Stimulated activated CD8-positive, alpha-beta memory T cell treated with anti-CD3 and anti-CD28 coated beads, Interleukin-12 subunit alpha, Interleukin-12 subunit beta, amount 100 ng/mL, for 24 hours (primary cell): ENCODE measurements at regions not wholly inside any gene's neighbourhood (a gene's known extent, or its start where the extent isn't known, plus 50 kb on each side); places are given as distances from the start of the nearest gene placed in this dataset.
"Not testable (repeated sequence)": the region's sequence is repeated elsewhere in the genome, so short reads cannot be mapped to it uniquely, and the experiment has no call there.

ENCODE experiments used
- DNase-seq: peaks from one replicate; pipeline ENCODE4 v3.0.0-alpha.2; 2020; ENCODE audit errors: extremely low read depth

DNA sequence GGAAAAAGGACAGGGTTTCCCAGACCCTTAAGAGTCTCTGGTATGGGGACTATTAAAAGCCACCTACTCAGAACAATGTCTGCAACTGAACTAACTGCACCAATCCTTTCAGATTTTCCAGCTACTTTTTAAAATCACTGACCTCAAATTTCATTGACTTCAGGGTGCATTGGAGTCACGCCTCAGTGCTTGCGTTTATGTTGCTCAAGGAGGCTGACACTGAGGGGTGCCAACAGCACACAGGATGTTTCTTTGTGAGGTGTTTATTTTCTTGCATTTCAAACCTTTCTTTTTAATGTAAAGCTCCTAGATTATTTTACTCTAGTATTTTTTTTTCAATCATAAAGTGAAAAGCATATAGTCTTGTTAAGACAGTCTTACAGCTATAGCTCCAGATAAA, 402.0 kb upstream of the SLC35B3 start:
- no peak for DNase-seq

DNA sequence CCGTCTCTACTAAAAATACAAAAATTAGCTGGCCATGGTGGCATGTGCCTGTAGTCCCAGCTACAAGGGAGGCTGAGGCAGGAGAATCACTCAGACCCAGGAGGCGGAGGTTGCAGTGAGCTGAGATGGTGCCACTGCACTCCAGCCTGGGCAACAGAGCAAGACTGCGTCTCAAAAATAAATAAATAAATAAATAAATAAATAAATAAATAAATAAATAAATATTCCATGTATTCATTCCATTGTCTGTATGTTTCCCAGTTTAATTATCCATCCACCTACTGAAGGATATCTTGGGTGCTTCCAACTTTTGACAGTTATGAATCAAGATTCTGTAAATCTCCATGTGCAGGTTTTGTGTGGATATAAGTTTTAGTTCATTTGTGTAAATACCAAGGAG, 397.4 kb upstream of the SLC35B3 start:
- DNase-seq, result not testable (repeated sequence)

DNA sequence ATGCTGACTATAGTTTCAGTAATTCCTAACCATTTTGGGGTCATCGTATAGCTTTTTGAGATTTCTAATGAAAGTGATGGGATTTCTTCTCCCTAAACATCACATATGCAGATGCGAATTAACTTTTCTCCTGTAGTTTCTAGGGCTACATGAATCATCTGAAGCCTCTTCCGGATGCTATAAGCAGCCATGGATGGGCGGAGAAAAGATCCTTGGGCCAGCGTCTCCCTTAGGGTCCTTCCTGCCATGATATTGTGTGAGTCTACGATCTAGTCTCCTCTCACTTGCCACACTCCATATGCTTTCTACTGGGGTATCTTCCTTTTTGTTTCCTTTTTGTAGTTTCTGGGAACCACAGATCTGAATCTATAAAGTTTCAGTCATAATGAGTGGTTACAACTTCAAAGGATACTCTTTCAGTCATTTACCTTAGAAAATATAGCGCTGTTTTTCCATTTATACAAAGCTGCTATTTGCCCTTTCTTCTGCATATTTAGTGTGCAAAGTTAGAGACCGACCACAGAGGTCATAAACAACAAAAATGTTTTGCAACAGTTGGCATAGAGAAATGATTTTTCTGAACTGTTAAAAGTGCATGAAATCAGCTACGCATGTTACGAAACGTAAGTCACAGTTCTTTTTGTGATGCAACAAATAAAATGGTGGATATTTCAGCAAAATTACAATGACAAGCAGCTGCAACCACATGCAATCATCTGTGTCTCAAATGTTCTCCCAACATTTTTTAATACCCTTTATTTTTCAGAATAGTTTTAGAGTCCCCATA, 396.2 kb upstream of the SLC35B3 start:
- no peak for DNase-seq

DNA sequence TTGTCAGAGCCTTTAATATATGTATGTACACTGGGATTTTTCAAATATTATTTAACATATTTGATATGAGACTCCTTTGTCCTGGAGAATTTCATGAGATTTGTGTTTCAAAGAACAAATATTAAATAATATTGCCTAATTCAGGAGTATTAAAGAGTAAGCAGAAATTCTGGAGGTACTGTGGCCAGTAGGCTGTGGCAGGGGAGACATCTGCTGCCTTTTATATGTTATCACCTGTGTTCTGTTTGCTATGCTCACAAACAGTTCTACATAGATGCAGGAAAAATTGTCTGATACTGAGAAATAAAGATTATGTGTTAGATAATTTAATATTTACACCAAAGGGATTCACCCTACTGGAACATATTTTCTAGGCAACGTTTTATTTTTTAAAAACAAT, 395.4 kb upstream of the SLC35B3 start:
- no peak for DNase-seq

DNA sequence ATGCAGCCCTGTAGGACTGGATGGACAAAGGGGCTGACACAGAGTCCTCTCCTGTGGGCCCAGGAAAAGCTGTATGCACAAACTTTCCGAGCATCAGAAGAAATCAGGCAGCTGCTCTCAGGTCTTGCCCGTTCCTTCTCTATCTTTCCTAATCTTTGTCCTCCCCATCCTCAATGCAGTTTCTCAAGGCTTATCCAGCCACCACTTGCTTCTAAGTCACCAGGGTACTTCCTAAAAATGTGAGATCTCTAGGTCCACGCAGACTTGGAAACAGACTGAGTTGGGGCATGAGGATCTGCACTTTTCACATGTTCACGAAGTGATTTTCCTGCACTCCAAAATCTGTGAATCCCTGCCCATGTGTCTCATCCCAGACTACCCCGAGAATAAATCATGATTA, 394.5 kb upstream of the SLC35B3 start:
- DNase-seq, result no peak

DNA sequence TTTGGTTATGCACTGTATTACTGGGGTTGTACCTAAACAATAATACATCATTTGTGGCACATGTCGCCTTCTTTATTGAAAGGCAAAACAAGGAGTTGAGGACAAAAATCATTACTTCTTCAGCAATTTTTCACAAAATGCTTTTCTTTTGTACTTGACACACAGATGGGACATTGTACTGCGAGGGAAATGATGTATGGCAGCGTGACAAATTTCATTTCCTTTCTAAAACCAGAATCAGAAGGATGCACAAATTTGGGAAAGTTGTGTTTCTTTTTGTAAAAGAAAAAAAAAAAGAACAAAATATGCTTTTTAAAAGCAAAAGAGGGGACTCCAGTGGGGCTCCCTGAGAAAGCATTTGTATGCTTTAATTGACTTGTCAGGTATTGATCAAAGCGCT, 394.0 kb upstream of the SLC35B3 start:
- no peak for DNase-seq

DNA sequence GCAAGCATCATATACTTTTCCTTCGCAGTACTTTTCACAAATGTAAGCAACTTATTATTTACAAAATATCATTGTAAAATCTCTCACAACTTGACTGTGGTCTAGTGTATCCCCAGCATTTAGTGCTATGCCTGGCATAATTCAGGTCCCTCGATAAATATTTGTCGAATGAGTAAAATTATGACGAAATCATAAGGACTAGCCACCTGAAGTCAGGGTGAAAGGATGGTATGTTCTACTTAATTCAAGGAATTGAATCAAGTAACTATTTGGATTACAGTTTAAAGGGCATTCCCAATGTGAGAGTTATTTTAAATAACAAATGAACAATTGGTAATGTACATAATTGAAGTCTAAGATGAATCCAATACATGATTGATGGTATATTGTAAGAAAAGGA, 393.0 kb upstream of the SLC35B3 start:
- DNase-seq, result no peak

DNA sequence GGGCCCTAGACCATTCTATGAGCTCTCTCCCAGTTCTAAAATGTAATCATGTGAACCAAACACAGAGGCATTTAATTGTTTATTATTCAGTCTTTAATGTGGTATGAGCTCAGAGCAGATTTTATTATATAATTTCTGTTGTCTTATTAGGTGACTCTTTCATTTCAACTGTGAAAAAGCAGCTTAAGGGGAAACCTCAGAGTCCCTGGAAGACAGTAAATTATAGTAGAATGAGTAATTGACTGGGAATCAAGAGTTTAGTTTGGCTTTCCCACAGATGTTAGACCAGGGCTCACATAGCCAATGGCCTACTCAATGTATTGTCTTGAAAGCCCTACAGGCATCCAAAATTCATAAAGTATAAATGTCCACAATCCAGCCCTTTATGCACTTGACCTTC, 390.4 kb upstream of the SLC35B3 start:
- DNase-seq, result no peak

DNA sequence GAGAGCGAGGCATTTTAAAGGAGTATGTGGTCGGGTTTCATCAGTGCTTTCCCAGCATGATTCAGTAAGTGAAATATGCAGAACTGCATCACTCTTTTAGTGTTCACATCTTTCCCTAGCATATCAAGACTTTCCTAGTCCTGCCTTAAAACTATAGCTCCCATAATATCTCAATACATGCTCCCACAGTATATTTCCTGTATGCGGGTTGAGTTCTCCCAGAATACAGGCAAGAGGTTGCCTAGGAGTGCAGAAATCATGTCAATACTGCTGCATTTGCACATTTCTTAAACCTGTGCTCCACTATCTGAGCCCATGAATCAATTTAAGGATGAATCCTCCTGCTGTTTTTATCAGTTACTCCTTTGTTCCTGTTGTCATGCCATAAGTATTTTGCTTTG, 386.6 kb upstream of the SLC35B3 start:
- no peak for DNase-seq

DNA sequence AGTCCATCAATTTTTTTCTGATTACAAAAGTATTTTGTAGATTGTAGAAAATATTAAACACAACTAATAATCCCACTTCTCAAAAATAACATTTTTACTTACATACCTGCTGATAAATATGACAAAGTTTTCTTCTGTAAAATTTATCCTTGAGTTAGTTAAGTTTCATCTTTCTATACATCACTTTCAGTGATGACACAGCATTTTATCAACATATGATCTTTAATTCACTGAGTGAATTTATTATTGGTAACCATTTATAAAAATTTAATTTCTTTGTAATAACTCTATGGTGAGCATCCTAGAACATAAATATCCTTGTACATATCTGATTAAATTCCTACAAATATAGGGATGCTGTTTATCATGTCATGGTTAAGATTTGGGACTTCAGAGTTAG, 385.0 kb upstream of the SLC35B3 start:
- DNase-seq, result no peak

DNA sequence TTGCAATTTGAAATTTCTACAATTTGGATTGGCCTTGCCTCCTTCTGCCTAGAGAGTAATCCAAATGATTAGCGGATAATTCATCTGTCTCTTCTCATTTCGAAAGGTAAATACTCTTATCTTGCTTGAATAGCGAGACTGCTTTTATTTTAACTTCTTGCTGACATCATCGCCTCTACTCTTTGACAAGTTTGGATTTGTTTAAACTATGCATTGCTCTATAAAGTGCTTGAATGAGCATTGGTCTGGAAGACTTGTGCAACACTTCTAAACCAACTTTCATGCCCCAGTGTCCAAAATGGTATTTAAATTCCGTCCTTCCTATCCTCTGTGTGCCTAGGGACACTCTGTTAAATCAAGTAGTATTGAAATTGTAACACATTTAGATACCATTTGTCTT, 384.1 kb upstream of the SLC35B3 start:
- DNase-seq, result no peak

DNA sequence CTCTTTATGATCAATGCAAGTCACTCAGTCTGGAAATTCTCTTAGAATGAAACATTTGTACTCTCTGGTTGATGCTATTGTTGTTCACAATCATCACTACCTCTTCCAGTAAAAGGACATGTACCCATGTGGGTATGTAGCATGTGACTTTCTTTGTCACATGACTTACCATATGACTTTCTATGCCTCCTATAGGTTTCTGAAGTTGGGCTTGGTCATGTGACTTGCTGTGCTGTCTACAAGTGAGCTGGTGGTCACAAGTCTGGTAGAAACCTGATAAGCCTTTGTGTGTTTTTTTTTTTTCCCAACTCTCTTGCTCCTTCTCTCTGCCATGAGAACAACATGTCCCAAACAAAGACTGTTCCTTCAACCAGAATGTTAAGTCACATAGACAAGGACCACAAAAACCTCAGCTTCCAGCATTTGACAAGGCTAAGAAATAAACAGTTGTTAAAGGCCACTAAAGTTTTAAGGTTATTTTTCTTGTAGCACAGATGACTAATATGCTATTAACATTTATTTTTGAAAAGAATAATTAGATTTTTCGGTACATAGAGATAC, 379.2 kb upstream of the SLC35B3 start:
- no peak for DNase-seq

DNA sequence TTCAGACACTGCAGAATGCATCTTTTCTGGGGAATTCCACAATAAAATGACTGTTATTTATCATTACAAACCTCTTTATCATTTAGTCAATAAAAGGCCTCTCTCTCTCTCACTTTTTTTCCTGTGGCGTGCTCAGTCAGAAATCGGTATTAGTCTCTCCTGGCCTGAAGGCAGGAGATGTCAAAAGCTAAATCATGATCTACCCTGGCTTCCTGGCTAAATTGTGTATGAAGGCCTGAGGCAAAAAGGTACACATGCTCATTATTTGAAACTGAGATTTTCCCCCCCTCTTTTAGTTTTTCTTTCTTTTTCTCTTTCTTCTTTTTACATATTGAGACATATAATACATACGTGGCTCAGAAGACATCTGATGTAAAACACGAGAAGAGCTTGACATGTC, 375.0 kb upstream of the SLC35B3 start:
- no peak for DNase-seq

DNA sequence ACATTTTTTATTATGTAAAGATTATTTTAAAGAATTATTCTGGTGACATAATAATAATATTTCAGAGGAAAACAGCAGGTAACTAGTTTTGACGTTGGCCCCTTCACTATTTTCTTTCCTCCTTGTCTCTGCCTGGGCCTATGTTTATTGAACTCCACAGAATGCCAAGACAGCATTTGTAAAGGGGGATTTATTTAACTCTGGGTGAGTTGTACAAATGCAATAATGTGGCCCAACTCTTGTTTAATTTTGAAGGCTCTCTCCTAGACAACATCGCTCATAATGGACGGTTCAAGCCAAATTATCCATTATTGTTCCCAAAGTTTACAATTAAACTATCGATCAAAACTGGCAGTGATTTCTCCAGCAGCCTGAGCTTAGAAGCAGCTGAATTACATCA, 374.3 kb upstream of the SLC35B3 start:
- DNase-seq, result no peak

DNA sequence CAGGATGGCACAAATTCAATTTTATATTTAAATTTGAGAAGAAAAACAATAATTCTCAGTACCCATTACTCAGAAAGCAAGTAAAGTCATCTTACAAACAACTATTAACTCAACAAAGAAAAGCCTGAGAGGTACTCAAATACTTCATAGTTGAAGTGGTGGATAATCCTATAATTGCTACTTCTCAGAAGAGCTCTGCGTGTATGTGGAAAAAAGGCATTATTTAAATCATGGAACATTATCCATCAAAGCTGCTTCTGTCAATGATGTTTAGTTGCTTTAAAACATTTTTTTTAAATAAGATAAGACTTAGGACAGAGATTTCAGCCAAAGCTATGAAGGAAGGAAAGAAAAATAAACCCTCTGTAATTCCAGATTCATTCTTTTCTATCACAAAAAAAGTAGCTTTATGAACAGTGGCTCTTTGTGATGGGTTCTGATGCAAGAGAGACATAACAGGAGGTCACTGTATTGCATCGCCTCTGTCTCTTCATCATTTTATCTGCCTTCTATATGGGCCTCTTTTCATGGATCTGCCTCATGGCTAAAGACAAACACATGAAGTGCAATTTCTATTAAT, 367.9 kb upstream of the SLC35B3 start:
- DNase-seq, result no peak

DNA sequence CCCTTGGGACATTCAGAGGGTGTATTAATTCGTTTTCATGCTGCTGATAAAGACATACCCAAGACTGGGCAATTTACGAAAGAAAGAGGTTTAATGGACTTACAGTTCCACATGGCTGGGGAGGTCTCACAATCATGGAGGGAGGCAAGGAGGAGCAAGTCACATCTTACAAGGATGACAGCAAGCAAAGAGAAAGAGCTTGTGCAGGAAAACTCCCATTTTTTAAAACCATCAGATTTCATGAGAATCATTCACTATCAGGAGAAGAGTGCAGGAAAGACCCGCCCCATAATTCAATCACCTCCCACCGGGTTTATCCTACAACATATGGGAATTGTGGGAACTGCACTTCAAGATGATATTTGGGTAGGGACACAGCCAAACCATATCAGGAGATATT, 367.1 kb upstream of the SLC35B3 start:
- DNase-seq, result not testable (repeated sequence)

DNA sequence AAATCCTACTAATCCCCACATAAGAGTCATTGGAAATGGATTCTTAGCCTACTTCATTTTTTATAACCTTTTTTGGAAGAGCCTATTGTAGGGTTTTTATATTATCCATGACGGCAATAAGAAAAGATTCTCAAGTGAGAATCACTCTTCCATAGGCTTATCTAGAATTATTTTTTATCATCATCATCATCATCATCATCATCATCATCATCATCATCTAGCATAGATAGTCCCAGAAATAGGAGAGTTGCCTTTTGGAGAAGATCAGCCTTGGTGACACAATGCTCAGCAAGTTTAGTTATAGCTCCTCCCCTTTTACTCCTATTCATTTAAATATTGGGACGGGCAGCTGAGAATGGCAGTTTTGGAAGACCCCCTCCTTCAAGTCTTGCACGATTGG, 359.1 kb upstream of the SLC35B3 start:
- DNase-seq, result no peak

DNA sequence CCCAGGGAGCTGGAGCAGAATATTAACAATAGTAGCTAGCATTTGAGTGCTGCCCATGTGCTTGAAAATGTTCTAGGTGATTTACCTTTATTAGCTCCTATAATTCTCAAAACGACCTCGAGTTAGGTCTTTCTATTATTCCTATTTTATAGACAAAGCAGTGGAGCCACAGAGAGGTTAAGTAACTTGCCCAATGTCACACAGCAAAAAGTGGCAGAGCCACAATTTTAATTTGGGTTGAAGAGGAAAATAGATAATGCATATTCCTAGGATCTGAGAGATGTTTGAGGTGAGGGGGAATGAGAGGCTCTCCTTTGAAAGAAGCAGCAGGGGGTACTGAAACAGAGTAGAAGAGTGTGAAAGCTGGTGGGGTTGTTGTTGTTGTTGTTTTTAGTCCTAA, 354.5 kb upstream of the SLC35B3 start:
- no peak for DNase-seq

DNA sequence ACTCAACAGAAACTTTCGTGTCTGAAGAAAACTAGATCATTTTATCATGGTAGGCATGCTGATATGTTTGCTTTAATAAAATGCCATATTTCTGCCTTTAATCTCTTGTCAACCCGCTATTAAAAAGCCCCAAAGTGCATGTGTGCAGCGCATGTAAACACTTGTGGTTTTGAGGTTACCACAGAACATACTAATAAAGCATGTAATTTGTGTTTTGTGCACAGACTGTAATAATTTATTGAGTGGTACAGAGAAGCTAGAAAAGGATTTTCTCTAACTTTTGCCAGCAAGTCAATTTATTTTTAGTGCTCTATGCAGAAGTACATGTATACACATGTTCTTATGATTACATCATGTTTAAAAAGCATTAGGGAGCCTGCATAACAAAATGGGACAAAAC, 349.9 kb upstream of the SLC35B3 start:
- DNase-seq, result no peak

DNA sequence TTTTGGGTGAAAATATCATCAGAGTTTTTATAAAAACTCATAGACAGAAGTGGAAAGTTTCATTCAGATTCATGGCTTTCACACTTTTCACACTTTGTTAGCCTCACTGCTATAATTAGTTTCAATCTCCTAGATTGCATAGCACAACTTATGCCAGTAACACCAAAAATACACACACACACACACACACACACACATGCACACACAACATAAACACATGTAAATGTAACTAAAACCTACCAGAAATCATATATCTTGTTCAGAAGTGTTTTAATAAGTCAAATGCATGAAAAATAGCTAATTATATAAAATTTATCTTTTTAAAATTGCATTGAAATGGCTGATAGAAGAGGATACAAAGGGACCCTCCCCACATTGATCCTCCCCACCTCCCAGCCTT, 347.8 kb upstream of the SLC35B3 start:
- DNase-seq, result no peak

DNA sequence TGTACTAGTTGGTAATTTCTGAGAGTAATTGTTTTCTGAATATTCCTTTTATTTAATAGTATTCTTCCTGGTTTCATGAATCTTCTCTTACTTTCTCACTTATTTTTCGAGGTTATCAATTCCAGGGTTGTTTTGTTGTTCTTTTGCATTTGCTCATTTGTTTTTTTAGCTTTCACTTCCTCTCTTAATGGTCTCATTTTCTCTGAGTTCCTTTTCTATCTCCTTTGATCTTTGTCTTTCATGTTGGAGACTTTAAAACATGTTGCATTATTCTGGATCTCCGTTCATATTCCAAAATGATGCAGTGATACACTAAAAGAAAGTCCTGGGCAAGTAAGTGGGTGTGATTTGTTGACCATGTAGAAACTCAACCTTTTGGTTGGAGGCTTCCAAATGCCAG, 345.3 kb upstream of the SLC35B3 start:
- DNase-seq, result no peak

DNA sequence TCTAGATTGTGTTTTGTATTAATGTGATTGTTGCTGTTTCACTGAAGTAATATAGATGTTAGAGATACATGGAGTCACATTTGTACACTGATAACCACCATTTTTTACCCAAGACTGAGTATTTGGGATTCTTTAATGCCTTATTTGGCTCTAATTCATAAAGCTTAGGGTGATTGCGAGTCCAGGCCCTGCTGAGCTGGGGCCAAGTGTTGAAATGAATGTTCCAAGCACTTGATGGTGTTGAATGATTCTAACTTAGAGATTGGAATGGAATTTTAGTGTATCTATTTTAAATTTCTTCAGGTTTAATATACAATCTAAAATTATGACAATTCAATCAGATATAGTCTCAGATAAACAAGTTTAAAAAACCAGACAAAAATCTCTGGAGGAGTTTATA, 329.4 kb upstream of the SLC35B3 start:
- DNase-seq, result no peak

DNA sequence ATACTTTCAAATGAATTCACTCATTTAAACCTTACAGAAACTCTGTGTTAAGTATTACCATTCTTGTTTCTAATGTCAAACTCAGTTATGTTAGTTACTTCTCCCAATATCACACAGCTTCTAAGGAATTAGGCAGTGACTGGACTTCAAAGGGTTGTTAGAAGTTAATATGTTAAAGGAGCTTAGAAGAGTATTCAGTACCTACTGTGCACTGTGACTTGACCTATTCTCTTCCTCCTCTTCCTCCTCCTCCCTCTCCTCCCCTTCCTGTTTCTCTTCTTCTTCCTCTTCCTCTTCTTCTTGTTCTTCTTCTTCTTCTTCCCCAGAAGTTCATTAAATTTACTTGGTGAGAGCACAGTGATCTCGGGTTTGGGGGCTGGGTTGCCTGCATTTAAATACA, 325.6 kb upstream of the SLC35B3 start:
- no peak for DNase-seq

DNA sequence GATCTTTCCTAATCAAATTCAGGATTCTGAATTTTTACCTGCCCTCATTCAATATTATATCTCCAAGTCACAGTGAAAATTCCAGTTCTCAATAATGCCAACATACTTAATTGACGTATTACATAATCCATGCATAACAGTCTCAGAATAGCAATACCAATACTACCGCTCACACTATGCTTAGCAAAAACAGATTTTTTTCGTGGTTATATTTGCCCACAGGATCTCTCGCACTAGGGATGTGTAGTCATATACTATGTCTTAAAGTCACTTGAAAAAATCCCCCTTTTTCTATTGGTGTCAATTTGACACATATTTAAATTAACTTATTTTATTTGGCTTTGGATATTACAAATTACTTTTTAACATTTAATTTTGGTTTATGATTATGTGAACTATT, 323.1 kb upstream of the SLC35B3 start:
- DNase-seq, result no peak
